ENCODE measurements at regions not wholly inside any gene's neighbourhood (a gene's known extent, or its start where the extent isn't known, plus 50 kb on each side); places are given as distances from the start of the nearest gene placed in this dataset.

DNA sequence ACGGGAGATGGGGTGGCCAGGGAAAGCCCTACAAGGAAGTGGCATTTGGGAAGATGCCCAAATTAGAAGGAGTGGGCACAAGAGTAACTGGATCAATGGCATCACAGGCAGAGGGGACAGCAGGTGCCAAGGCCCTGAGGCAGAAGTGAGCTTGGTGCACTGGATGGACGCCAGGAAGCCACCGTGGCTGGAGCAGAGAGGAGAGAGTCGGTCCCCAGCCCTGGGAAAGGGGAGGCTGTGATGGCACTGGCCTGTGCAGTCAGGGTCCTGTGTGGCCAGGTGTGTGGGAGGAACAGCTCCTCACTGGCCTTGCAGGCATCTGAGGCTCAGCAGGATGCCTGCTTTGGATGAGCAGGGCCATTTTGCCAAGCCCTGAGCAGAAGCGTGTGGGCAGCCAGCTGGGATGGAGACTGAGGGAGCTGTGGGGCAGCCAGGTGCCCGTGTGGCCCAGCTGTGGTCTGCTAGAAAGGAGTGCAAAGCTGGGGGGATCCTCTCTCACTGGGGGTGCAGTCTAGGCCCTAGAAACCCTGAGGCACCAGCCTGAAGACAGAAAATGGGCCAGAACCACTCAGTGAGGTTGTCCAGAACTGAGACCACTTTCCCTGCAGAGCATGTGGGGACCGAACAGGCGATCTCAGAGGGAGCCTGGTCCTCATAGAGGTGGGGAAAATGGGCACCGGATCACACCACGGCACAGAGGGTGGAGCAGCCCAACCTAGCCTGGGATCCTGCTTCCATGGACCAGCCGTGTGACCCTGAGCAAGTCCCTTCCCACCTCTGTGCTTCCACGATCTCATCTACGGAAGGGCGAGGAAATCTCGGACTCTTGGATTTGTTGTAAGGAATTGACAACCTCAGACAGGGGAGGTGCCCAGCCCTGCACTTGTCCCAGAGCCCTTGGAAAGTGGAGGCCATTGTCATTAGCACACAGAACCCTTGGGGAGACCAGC lies 78.6 kb upstream of the RTL6 start:
- H3K27me3 ChIP-seq (ENCODE audit: control insufficient read depth, insufficient read depth, low read length): peaks cover 13% of the 10 kb centered on the region
- no peaks in the 10 kb centered on the region for H3K9me3 ChIP-seq (ENCODE audit: control insufficient read depth, low read length)
- H3K9ac ChIP-seq (ENCODE audit: low read length): no peak overlapping the region
- no peak overlapping the region for H3K4me3 ChIP-seq (ENCODE audit: low read length)
- H3K4me1 ChIP-seq (ENCODE audit: control insufficient read depth, insufficient read depth, low read length): peaks cover 14% of the 10 kb centered on the region
- no peaks in the 10 kb centered on the region for H3K36me3 ChIP-seq (ENCODE audit: control insufficient read depth, insufficient read depth, low read length)

- no peaks in the 10 kb centered on the region for H3K9me3 ChIP-seq (ENCODE audit: control insufficient read depth, low read length)
- H3K4me1 ChIP-seq (ENCODE audit: control insufficient read depth, insufficient read depth, low read length): peaks cover 14% of the 10 kb centered on the region
- H3K4me3 ChIP-seq (ENCODE audit: low read length): no peak overlapping the region
- no peaks in the 10 kb centered on the region for H3K36me3 ChIP-seq (ENCODE audit: control insufficient read depth, insufficient read depth, low read length)
- H3K9ac ChIP-seq (ENCODE audit: low read length): no peak overlapping the region
- H3K27me3 ChIP-seq (ENCODE audit: control insufficient read depth, insufficient read depth, low read length): peaks cover 13% of the 10 kb centered on the region
Observed at GRCh38 chr22:44575381-44576268, 77.6 kb upstream of the RTL6 start.

- peaks cover 13% of the 10 kb centered on the region for H3K27me3 ChIP-seq (ENCODE audit: control insufficient read depth, insufficient read depth, low read length)
- peaks cover 14% of the 10 kb centered on the region for H3K4me1 ChIP-seq (ENCODE audit: control insufficient read depth, insufficient read depth, low read length)
- no peaks in the 10 kb centered on the region for H3K9me3 ChIP-seq (ENCODE audit: control insufficient read depth, low read length)
- H3K9ac ChIP-seq (ENCODE audit: low read length): no peak overlapping the region
- H3K36me3 ChIP-seq (ENCODE audit: control insufficient read depth, insufficient read depth, low read length): no peaks in the 10 kb centered on the region
- H3K4me3 ChIP-seq (ENCODE audit: low read length): no peak overlapping the region
Observed at GRCh38 chr22:44574640-44575380, 76.8 kb upstream of the RTL6 start.

DNA sequence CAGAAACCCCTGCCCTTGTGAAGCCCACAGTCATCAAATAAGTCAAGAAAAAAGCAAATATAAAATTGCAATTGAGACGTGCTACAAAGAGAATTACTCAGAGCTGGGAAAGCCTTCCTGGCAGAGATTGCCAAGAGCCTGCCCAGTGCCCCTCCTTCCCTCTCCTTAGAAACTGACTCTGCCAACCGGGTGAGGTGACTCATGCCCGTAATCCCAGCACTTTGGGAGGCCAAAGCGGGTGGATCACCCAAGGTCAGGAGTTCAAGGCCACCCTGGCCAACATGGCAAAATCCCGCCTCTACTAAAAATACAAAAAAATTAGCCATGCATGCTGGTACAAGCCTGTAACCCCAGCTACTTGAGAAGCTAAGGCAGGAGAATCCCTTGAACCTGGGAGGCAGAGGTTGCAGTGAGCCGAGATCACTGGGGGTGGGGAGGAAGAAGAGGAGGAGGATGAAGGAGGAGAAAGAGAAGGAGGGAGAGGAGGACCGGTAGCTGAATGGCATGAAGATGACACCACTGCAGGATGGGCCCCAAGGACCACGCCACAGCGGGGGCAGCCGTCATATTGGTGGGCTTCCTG lies 76.1 kb upstream of the RTL6 start:
- Histone ChIP-seq H3K27me3 (ENCODE audit: control insufficient read depth, insufficient read depth, low read length) (peaks cover 13% of the 10 kb centered on the region), H3K9me3 (ENCODE audit: control insufficient read depth, low read length) (no peaks in the 10 kb centered on the region), H3K4me1 (ENCODE audit: control insufficient read depth, insufficient read depth, low read length) (peaks cover 14% of the 10 kb centered on the region), H3K9ac (ENCODE audit: low read length) (no peak overlapping the region), H3K4me3 (ENCODE audit: low read length) (no peak overlapping the region), H3K36me3 (ENCODE audit: control insufficient read depth, insufficient read depth, low read length) (no peaks in the 10 kb centered on the region)

DNA sequence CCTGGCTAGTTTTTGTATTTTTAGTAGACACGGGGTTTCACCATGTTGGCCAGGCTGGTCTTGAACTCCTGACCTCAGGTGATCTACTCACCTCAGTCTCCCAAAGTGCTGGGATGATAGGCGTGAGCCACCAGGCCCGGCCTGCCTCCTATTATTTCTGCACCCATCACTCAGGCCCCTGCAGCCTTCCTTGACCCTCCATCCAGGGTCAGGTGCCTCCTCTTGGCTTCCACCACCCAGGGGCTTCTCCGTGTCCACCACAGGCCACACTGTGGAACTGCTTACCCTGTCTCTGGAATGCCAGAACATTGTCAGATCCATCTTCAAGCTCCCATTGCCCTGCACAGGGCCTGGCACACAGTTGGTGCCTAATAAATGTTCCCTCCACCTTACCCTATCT lies 75.4 kb upstream of the RTL6 start:
- Histone ChIP-seq H3K9me3 (ENCODE audit: control insufficient read depth, low read length) (no peaks in the 10 kb centered on the region), H3K4me3 (ENCODE audit: low read length) (no peak overlapping the region), H3K9ac (ENCODE audit: low read length) (no peak overlapping the region), H3K36me3 (ENCODE audit: control insufficient read depth, insufficient read depth, low read length) (no peaks in the 10 kb centered on the region), H3K4me1 (ENCODE audit: control insufficient read depth, insufficient read depth, low read length) (peaks cover 14% of the 10 kb centered on the region), H3K27me3 (ENCODE audit: control insufficient read depth, insufficient read depth, low read length) (peaks cover 13% of the 10 kb centered on the region)

- Histone ChIP-seq H3K4me3 (ENCODE audit: low read length) (no peak overlapping the region), H3K27me3 (ENCODE audit: control insufficient read depth, insufficient read depth, low read length) (peaks cover 13% of the 10 kb centered on the region), H3K9ac (ENCODE audit: low read length) (no peak overlapping the region), H3K4me1 (ENCODE audit: control insufficient read depth, insufficient read depth, low read length) (peaks cover 14% of the 10 kb centered on the region), H3K9me3 (ENCODE audit: control insufficient read depth, low read length) (no peaks in the 10 kb centered on the region), H3K36me3 (ENCODE audit: control insufficient read depth, insufficient read depth, low read length) (no peaks in the 10 kb centered on the region)
Observed at GRCh38 chr22:44572414-44573207, 74.6 kb upstream of the RTL6 start.

- H3K9me3 ChIP-seq (ENCODE audit: control insufficient read depth, low read length): no peaks in the 10 kb centered on the region
- H3K4me3 ChIP-seq (ENCODE audit: low read length): no peak overlapping the region
- peaks cover 13% of the 10 kb centered on the region for H3K27me3 ChIP-seq (ENCODE audit: control insufficient read depth, insufficient read depth, low read length)
- H3K9ac ChIP-seq (ENCODE audit: low read length): no peak overlapping the region
- H3K4me1 ChIP-seq (ENCODE audit: control insufficient read depth, insufficient read depth, low read length): peaks cover 14% of the 10 kb centered on the region
- no peaks in the 10 kb centered on the region for H3K36me3 ChIP-seq (ENCODE audit: control insufficient read depth, insufficient read depth, low read length)
Observed at GRCh38 chr22:44571566-44572413, 73.8 kb upstream of the RTL6 start.

DNA sequence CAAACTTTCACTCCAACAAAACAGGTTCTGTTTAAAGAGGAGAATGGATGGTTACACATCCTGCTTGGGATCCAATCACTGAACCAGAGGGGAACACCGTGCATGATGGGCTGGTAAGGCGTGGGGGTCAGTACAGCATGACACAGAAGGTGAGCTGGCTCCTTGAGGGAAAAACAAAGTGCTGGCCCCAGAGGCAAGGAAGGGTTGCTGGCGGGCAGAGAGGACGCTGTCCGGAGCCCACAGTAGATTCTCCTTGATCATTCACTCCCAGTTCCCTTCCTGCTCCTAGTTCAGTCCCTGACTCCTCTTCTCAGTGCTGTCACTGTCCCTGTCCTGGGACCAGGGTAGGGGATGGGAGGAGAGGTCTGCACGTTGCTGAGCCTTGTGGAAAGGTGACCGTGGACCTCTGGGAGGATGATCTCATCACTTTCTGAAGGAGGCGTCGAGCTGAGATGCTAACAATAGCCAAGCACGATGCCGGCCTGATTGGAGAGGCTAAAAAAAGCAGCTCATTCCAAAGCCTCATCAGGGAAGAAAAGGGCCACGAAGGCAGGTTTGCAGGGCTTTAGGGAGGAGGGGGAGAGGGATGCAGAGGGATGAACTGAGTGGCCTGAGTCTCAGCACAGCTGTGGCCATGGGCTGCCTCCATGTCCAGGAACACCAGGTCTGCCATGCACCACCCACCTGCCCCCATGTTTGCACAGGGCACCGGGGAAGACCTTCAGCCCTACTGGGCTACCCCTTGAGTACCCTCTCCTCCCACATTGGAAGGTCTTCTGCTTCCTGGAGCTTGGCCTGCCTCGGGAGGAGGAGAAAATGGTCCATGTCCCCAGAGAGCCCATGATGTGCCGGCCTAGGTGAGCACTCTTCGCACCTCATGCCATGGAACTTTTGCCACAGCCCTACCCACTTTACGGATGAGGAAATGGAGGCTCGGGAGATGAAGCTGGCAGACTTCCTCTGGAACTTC lies 72.7 kb upstream of the RTL6 start:
- Histone ChIP-seq H3K36me3 (ENCODE audit: control insufficient read depth, insufficient read depth, low read length) (no peaks in the 10 kb centered on the region), H3K9ac (ENCODE audit: low read length) (no peak overlapping the region), H3K27me3 (ENCODE audit: control insufficient read depth, insufficient read depth, low read length) (peaks cover 12% of the 10 kb centered on the region), H3K4me1 (ENCODE audit: control insufficient read depth, insufficient read depth, low read length) (peaks cover 14% of the 10 kb centered on the region), H3K4me3 (ENCODE audit: low read length) (no peak overlapping the region), H3K9me3 (ENCODE audit: control insufficient read depth, low read length) (no peaks in the 10 kb centered on the region)

DNA sequence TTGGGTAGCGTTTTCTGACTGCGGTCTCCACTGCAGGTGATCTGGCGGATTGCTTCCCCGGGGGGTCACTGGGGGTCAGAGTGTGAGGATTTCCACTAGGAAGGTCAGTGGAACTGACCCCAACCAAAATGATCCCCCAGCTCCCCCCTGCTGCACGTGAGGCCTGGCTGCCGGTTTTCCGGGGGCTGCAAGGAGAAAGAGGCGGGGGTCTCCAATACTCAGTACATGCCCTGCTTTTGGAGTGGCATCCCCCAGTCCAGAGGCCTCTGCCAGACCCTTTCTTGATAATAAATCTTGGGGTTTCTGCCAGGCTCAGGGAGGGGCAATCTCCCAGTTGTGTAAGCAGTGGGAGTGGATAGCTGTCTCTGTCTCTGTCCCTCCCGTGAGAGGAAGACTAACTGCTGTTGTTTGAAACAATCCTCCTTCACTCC lies 71.5 kb upstream of the RTL6 start:
- Histone ChIP-seq H3K36me3 (ENCODE audit: control insufficient read depth, insufficient read depth, low read length) (no peaks in the 10 kb centered on the region), H3K4me1 (ENCODE audit: control insufficient read depth, insufficient read depth, low read length) (peaks cover 11% of the 10 kb centered on the region), H3K4me3 (ENCODE audit: low read length) (no peak overlapping the region), H3K9ac (ENCODE audit: low read length) (no peak overlapping the region), H3K27me3 (ENCODE audit: control insufficient read depth, insufficient read depth, low read length) (peaks cover under 1% of the 10 kb centered on the region), H3K9me3 (ENCODE audit: control insufficient read depth, low read length) (no peaks in the 10 kb centered on the region)

Data from mucosa of stomach (tissue), 1 donor.